NCI-H2029 treated with DMSO at 0.1 percent for 48 hours (cell line): ENCODE measurements at regions not wholly inside any gene's neighbourhood (a gene's known extent, or its start where the extent isn't known, plus 50 kb on each side); places are given as distances from the start of the nearest gene placed in this dataset.
"Not testable (repeated sequence)": the region's sequence is repeated elsewhere in the genome, so short reads cannot be mapped to it uniquely, and the experiment has no call there.

Experiments used
- DNase-seq: peaks from one replicate; lab custom pipeline; 2025; lab: John Stamatoyannopoulos, UW

DNA sequence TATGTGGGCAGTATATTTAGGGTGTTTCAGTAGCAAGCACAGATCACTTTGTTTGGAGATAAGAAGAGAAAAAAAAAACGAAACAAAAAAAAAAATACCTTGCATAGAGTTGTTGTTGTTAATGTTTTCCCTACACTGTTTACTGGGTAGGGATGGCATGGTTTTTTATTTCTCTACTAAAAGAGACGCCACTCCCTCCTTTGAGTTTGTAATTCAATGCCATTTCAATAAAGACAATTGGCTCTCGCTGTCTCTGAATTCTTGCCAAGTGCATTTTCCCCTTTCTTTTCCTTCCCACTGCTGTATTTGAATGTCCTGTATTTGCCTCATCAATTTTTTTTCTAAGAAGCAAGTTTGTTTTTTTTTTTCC lies 213.9 kb upstream of the UBASH3B start:
- DNase-seq: peak; percentile 81

DNA sequence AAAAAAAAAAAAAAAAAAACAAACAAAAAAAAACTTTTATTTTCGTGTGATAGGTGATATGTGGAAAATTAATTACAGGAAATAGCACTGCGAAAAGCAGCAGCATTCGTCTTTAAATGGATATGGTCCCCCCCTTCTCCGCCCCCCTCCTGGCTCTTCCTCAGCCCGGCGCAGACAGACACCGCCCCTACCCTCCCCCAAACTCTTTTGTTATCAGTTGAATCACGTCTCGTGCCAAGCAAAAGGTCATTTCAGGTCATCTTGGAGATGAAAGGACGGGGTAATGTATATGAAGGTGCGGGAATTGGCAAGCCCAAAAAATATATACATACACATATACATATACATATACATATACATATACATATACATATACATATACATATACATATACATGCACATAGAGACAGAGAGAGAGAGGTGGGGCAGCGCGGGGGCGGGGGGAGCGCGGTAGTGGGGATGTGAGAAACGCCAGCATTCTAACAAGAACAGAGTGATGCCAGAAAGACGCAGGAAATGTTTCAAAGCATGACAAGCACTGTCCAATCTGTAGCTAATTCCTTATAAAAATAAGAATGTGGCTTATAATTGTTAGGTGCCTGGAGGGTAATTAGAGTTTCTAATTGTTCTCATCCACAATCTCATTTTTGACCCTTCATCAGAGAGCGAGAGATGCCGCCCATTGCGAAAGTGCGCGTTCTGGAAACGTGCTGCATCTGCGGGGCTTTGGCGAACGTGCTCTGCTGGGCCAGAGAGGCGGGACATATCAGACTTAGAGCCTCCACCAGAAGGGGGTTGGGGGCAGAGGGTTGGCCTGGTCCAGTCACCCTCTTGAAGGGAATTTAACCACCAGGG lies 214.5 kb upstream of the UBASH3B start:
- DNase-seq: peak; percentile 81

DNA sequence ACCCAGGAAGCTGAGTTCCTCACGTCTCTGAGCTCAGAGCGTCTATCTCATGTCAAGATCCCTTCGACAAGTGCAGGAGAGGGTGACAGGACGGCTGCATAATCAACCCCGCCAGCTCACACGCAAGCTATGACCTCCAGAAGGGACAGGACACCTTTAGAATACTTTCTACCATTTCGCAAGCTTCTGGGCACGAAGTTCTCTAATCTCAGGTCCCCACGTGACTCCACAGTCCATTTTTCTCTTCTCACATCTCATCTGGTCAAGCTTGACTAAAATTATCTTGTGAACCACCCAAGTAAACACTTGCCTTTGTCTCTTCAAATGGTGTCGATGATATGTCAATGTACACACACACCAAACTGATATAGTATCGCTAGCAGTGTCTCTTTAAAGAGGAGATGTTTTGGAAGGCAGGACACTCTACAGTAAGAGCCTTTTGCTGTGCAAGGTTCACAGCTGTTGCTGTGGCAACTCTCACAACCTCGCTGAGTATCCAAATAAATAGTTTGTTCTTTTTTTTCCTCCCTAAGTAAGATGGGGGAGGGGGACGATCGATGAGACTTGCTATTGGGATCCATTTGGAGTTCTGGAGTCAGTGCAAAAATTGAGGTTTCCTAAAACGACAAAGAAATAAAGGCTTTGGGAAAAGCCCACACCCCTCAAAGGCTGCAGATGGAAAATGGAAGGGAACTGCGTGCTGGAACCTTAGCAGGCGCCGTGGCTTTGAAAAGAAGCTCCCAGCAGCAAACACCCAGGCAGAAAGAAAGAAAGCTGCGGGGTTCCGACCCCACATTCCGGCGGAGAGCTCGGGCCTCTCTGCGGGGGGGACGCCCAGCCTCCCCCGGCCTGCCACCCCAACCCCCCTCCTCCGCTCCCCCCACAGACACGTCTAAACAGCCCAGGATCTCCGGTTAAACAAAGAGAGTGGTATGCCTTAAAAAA lies 215.4 kb upstream of the UBASH3B start:
- DNase-seq: peak; percentile 84

- DNase-seq: no peak
Measured at GRCh38 chr11:122436188-122436555, 219.3 kb upstream of the UBASH3B start.

DNA sequence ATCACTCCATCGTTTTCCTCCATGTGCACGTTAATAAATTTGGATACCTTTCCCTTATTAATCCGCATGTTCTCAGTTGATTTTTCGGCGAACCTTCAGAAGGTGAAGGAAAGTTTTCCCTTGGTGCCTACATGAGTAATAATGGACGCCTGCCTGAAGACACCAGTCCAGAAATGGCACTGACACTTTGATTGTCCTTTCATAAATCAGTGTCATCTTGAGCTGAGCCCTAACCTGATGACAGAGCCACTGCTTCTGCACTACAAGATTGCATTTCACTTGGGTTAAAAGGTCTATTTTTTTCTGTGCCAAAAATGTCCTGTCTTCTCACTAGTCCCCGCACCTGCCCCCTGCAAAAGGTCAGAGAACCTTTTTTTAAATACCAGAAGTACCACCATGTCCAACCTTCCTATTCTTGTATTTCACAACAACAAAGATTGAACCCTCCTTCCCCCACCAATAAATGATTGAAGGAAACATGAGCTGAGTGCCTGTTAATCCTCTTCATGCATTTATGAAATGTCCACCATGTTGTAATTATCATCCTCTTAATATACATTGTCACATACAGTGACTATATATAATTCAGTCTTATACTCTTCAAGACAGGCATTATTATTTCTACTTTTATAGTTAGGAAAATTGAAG lies 219.9 kb upstream of the UBASH3B start:
- no peak for DNase-seq

- no peak for DNase-seq
Measured at GRCh38 chr11:122434786-122435185, 220.7 kb upstream of the UBASH3B start.

DNA sequence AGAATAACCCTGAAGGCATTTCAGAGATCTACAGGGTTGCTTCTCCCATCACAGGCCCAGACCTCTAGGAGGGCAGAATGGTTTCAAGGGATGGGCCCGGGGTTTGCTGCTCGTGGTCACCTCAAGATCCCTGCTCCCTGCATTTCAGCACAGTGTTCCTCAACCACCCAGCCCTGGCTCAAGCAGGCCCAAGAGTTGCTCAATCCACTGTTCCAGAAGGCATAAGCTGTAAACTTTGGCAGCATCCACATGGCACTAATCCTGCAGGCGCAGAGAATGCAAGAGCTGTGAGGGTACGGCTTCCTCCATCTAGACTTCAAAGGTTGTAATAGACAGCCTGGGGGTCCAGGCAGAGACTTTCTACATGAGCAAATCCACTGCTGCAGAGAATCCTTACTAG lies 225.0 kb upstream of the UBASH3B start:
- DNase-seq: no peak

DNA sequence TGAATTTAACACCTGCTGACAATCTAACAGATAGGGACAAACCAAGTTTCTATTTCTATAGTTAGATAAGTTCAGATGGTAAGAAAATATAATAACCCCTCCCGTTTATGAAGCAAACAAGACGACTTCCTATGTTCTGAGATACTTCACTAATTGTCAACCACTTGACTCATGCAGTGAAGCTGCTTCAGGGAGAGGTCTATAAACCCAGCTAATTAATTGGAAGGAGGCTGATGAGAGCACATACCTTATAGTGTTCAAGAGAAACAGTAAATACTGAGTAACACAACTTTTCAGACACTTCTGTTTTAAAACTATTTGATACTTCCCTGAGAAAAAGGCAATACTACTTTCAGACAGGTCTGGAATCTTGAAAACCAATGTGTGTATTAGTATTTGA lies 229.4 kb upstream of the UBASH3B start:
- DNase-seq: no peak

DNA sequence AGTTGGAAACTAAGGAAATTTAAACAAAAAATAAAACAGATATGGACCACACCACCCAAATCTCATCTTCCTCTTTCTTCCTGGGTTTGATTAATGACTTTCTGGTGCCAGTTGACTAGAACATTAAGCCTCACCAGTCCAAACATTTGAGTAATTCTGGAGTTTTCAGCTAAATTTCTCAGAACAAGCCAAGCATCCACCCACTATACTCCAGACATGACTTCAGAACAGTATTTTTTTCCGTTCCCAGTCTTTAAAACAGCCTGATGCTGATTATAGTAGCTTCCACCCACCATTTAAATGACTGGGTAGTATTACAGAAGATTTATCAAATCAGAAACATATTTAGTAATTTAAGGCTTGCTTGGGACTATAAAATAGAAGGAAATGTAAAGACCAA lies 230.9 kb upstream of the UBASH3B start:
- DNase-seq: no peak

DNA sequence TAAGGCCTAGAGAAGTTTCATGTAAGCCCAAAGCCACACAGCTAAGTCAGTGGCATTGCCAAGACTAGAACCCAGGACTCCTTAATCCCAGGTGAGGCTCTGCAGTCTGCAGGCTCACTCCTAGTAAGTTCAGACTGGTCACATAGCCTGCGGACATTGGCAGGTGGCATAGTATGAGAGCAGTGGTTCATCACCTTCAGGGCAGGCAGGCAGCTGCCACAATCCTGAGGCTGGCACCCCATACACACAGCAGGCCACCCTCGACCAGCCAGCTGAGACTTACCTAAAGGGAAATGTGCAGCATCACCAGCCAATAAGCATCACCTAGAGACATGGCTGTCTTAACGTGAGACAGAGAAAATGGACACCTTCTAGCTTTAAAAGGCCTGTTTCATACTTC lies 231.6 kb upstream of the UBASH3B start:
- DNase-seq: no peak

GRCh38 chr11:122423273-122423672 lies 232.2 kb upstream of the UBASH3B start:
- DNase-seq: no peak

DNA sequence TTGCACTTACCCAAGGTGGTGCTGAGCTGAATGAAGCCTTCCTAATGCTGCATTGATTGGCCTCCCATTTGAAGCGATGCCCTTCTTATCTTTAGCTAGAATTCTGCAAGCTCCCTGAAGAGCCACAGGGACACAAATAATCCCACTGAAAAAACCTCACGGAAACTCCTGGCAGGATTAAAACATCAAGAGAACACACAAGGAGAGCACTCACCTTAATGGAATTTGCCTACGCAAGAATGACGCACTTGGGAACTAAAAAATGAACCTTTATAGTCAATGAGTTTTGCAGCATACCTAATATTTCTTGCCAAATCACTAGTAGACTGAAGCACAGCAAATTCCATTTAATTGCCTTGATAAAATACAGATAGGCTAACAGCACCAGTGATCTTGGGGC lies 232.8 kb upstream of the UBASH3B start:
- no peak for DNase-seq

GRCh38 chr11:122421702-122422101 lies 233.8 kb upstream of the UBASH3B start:
- no peak for DNase-seq

GRCh38 chr11:122418032-122418431 lies 237.5 kb upstream of the UBASH3B start:
- no peak for DNase-seq

DNA sequence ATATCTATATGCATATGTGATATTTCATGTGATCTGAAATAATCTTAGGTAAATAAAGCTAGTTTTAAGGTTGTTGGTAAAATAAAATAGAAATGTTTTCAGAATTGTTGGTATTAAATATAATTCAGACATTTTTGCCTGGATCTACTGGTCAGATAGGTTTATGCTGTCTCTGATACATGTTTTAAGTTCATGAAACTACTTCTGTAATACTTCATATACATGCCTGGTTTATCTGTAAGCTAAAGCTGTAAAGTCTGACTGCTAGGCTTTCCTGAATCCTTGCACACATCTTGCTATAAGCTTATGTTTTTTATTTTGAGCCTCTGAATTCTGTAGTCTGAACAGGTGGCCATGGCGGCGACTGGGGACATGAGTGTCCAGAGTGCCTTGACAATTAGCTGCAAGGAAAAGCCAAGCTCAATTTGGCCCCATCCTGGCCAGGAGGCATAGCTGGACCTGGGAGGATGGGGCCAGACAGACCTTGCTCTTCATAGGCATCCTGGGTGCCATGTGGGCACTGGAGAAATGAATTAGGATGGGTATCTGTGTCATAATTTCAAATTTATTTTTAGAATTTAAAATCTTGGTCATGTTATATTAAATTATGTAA lies 241.0 kb upstream of the UBASH3B start:
- no peak for DNase-seq

- DNase-seq: no peak
Measured at GRCh38 chr11:122413677-122414076, 241.8 kb upstream of the UBASH3B start.

- no peak for DNase-seq
Measured at GRCh38 chr11:122412581-122412980, 242.9 kb upstream of the UBASH3B start.

DNA sequence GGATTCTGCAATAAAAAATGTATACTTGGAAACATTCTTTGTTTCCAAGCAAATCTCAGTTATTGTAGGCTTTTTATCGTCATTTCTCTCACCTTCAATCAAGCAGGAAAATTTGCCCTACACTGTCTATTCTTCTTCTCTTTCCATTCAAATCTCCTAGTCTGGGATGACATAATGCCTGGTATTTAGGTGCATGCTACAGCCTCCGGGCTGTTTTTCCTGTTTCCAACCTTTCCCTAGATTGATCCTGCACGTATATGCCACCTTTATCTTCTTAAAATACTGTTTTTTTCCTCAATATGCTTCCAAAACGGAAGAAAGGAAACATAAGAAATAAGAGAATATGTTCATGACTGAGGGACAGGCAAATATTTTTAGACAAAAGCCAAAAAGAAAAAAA lies 249.1 kb upstream of the UBASH3B start:
- DNase-seq: no peak

DNA sequence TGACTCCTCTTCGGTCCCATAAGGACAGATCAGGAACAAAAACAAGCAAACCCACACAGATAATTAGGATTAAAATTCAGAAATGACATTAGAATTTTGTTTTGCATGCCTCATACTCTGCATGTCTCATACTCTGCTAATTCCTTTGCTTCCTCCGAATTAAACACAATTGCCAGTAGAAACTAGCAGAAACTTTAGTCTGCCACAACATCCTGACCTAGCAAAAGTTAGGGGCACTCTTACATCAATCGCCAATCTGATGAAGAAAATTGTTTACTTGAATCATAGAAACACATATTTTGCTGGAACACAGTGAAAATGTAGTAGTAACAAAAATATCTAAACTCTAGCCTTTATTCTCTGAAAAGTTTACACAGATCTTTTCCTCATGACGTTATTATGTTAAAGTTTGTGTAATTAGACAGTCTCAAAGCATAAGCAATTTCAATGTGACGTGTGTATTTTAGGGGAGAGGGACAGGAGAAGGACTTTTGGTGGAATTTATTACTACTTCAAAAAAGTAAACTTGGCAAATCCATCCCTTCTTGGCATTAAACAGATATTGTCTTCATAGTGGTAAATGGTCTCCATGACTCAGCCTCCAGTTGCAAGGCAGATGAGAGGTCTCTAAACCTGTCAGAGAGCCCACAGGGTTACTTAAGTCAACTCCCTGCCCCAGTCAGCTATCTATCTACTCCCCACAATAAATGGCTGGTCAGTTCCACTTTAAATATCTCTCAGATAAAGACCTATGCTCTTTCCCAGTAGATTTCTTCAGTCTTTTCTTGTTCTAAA lies 249.8 kb upstream of the UBASH3B start:
- DNase-seq: no peak

GRCh38 chr11:122404571-122404970 lies 251.0 kb upstream of the UBASH3B start:
- DNase-seq: no peak

GRCh38 chr11:122401581-122401980 lies 253.9 kb upstream of the UBASH3B start:
- DNase-seq: not testable (repeated sequence)
